ENCODE measurements at regions not wholly inside any gene's neighbourhood (a gene's known extent, or its start where the extent isn't known, plus 50 kb on each side); places are given as distances from the start of the nearest gene placed in this dataset.

- intact Hi-C loops (cut with micrococcal nuclease) = no loop called here
Measured at GRCh38 chr13:76459863-76460262, 426.3 kb downstream of the KCTD12 start.

- intact Hi-C loops (cut with micrococcal nuclease) = no loop called here
Measured at GRCh38 chr13:76455960-76456359, 430.2 kb downstream of the KCTD12 start.

DNA sequence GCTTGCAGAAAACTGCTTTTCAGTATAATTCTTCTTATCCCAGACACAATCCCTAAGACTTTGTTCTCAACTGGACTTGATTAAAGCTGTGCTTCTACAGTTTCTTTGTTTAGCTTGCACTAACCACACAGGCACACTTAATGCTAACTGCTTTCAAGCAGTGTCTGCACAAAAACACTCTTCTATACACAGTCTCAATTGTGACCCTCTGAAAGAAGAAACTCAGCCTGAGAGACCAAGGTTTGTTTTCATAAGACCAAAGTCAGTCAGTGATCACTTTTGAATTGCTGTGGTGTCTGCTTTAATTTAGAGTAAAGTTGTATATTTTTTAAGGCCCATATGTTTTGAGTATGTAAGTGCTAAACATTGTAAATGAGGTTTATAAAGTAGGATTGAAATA lies 431.2 kb downstream of the KCTD12 start:
- intact Hi-C loops (cut with micrococcal nuclease) = no loop called here

GRCh38 chr13:76449716-76450115 lies 436.5 kb downstream of the KCTD12 start:
- intact Hi-C loops (cut with micrococcal nuclease) = no loop called here

DNA sequence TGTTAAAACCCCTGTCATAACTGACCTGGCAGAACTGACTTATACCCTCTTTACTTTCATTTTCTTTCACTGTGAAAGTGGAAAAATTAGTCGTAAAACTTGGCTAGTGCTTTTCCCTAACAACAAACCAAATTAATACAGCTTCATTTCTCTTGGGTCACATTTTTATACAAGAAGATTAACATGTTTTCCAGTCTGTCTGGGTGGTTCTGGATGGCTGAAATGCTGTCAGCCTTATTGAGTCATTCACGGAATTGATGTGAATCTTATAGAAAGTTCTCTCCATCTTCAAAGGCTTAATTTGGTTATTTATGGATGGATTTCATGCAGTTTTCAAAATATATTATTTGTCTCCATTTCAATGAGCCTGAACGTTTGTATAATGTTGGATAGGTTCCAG lies 440.0 kb downstream of the KCTD12 start:
- intact Hi-C loops (cut with micrococcal nuclease) = no loop called here

- intact Hi-C loops (cut with micrococcal nuclease) = no loop called here
Measured at GRCh38 chr13:76440568-76440967, 445.6 kb downstream of the KCTD12 start.

DNA sequence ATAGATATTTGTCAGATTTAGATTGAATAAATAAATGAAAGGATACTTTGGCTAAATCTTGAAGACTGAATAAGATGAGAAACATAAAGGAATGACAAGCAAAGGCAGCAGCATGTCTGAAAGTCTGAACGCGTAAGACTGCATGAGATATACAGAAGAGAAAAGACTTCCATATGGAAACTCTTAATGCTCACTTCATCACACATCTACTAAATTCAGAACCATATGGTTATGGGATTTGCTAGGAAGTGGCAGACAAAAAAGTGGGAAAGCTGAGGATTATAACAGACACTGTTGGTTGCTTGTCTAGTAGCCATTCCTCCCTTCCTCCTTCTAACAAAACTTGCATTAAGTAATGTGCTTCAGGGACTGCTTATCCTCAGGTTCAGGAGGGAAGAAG lies 446.7 kb downstream of the KCTD12 start:
- intact Hi-C loops (cut with micrococcal nuclease) = no loop called here

DNA sequence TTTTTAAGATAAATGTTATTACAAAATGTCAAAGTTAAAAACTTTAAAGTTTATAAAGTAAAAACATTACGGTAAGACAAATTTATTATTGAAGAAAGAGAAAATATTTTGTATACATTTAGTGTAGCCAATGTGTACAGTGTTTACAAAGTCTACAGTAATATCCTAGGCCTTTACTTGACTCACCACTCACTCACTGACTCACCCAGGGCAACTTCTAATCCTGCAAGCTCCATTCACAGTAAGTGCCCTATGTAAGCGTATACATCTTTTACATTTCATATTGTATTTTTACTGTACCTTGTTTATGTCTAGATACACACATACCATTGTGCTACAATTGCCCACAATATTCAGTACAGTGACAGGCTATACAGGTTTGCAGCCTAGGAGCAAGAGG lies 448.2 kb downstream of the KCTD12 start:
- intact Hi-C loops (cut with micrococcal nuclease) = no loop called here

DNA sequence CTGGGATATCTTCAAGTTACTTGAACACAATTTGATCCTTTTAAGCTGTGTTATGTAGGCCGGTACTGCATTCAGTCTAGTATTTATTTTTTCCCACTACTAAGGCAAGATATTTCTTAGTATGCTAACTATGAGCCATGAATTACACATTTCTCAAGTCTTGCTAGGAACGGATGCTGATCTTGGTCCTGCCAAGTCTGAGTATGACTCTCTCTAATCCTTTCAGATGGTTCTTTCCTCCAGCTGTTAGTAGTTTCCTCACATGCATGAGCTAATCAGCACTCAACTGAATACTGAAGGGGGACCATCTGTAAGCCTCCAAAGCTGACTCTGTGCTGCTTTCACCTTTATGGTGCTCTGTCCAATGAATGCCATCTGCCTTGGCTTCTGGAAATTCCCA lies 460.3 kb downstream of the KCTD12 start:
- intact Hi-C loops (cut with micrococcal nuclease) = no loop called here

GRCh38 chr13:76421011-76421410 lies 465.2 kb downstream of the KCTD12 start:
- intact Hi-C loops (cut with micrococcal nuclease) = no loop called here

GRCh38 chr13:76418404-76418803 lies 467.8 kb downstream of the KCTD12 start:
- intact Hi-C loops (cut with micrococcal nuclease) = no loop called here

GRCh38 chr13:76414320-76414719 lies 471.9 kb downstream of the KCTD12 start:
- intact Hi-C loops (cut with micrococcal nuclease) = no loop called here

DNA sequence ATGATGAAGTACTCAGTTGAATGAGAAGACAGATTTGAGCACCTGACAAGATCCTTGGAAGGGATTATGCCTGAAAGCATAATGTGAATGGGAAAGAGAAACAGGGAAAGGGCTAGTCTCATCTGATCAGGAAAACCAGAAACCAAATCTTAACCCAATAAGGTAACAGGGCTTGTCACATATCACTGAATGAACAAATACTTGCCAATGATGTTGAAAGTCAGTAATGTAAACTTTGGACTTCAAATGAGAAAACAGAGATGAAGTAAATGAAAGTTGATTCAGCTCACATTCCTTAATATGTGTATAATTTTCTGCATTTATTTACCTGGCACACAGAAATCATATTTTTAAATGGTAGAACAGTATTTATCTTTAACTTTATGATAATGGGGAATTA lies 480.0 kb downstream of the KCTD12 start:
- intact Hi-C loops (cut with micrococcal nuclease) = no loop called here

DNA sequence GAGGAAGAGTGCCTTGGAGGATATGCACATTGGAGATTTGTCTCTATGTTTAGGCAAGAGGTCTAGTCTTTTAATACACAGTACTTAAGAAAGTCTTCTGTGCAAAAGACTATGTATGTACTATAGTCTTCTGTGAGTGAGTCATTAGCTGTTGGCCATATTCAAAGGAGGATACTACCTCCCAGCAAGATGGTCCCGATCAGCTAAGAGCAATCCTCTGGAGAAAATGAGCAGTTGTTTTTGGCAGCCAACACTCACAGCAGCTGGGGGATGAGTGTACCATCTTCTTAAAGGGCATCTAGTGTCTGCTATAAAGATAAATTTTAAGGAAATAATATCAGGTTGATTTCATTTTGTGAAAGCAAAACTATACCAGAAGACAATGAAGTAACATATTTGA lies 487.8 kb downstream of the KCTD12 start:
- intact Hi-C loops (cut with micrococcal nuclease) = no loop called here

DNA sequence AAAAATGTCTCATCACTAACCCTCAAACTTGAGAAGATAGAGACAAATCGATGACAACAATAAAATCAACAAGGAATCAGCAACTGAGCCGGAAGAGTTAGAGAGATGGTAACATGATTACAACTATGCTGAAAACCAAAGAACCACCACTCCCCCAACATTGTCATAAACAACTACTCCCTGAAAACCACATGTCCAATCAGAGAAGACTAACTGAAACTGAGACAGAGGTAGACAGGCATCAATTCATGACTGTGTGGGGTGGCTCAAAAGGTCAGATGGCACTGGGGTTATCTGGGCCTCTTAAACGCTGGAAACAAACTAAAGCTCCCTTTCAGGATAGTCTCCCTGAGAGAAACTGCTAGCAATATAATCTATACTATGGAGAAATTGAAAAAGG lies 488.8 kb downstream of the KCTD12 start:
- intact Hi-C loops (cut with micrococcal nuclease) = no loop called here

DNA sequence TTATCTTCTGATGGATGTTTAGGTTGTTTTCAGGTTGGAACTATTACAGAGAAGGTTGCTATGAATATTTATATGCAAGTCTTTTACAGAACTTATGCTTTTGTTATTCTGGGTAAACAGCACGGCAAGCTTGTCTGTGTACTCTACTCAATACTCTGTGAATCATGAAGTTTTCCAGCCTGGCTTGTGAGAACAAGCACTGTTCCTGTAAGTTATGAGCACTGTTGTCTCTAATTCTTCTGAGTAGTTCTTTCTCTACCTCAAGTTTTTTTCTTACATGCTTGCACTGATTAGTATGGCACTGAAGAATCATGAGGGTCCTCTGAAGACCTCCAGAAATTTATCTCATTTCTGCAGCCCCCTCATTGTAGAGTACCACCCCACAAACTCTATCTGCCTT lies 496.9 kb downstream of the KCTD12 start:
- intact Hi-C loops (cut with micrococcal nuclease) = no loop called here

DNA sequence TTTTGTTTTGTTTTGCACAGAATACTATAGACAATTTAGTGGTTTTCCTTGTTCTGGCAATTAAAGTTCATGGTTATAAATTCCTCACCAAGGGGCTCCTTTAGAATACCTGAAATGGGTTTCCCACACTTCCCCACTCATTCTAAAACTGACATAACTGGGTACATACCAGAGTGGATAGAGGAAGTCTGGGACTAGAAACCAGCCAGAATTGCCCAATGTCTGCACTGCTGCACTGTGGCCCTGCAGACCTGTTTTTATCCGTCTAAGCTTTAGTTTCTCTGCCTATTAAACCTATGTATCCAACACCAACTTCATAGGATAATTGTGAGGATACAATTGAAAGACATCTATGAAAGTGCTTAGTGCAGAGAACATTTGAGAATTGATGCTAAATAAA lies 498.6 kb downstream of the KCTD12 start:
- intact Hi-C loops (cut with micrococcal nuclease) = no loop called here

GRCh38 chr13:76386321-76386720 lies 499.9 kb downstream of the KCTD12 start:
- intact Hi-C loops (cut with micrococcal nuclease) = no loop called here

DNA sequence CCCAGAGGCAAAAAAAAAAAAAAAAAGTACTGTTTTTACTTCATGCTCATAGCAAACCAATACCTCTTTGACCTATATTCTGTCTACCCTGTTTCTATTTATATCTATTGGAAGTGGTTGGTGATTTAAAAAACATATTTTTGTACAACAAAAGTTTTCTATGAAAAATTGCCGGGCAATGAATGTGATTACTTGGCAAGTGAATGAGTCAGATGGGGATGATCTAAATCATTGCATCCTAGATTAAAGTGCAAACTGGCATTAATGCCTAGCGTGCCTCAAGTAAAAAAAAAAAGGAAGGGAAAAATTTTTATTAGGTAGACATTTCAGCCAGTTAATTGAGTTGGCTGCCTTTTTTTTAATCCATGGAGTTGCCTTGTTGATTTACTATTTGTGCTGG lies 500.6 kb downstream of the KCTD12 start:
- intact Hi-C loops (cut with micrococcal nuclease) = no loop called here

DNA sequence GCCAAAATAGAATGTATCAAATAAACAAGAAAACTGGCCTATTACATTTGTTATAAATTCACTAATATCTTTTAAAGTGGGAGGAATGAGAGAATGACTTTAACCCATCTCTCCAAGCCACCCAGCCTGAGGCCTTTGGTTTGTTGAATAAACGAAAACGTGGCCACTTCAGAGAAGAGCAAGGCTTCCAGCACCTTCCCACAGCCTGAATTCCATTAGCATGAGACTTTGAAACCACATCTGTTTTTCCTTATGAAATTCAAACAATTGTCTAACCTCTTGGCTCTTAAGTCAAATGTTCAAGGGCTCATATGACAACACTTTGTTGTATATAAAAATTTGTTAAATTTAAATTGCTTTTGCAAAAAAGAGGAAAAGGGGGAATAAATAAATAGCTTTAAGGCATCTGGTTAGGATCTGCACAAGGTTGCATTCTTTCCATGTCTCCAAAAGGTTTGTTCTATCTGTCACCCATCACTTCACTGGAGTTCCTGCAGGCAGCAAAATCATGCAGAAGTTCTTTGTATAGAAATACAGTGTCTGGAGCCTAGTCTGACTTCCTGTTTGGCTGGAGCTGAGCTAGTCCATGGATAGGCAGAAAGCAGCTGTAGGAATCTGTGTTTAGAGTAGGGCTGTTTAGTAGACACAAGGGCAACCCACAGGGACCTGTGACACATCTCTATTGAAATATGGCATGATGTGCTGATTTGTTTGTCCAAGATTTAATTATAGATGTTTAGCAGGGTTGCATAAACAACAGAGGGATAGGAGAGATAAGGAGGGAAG lies 502.3 kb downstream of the KCTD12 start:
- intact Hi-C loops (cut with micrococcal nuclease) = no loop called here

GRCh38 chr13:76380446-76381065 lies 505.6 kb downstream of the KCTD12 start:
- intact Hi-C loops (cut with micrococcal nuclease) = no loop called here

DNA sequence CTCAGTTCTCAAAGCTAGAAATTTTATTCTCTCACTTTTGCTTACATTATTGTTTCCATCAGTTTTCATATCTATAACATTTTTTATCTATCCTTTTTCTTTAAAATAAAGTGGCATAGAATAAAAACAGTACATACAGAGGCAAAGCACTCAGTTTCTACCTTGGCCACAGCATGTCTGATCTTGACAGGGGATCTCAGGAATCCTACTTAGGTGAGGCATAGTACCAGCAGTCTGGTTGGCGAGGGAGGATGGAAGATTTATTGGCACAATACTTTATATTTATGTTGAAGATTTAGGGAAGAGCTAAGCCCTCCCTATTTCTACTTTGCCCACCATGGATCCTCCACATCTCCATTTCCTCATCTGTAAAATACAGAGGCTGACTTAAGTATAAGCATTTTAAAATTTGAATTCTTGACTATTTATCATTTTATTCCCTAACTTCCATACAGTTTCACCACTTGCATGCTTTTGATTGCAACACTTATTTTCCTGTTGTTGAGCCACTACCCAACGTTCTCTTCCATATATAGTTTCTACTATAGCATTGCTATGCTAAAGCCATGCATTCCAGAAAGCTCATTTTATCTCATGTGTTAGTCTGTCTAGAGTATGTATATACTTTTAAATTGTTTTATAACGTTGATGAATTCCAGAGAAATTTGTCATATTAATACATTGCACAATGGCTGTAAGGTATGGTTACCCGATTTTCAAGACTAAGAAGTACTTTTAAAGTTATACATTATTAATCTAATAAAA lies 506.7 kb downstream of the KCTD12 start:
- intact Hi-C loops (cut with micrococcal nuclease) = no loop called here

- intact Hi-C loops (cut with micrococcal nuclease) = no loop called here
Measured at GRCh38 chr13:76378767-76379166, 507.4 kb downstream of the KCTD12 start.

Measured in T-helper 1 cell treated with Interleukin-12 subunit alpha and Interleukin-12 subunit beta and Interleukin-4 antibody, amounts not matched to agents 30 ng/mL and 1 ng/mL, for 36 hours (primary cell).